Stimulated activated CD4-positive, alpha-beta T cell treated with anti-CD3 and anti-CD28 coated beads, Interleukin-12 subunit alpha, Interleukin-12 subunit beta, amount 100 ng/mL, for 48 hours (primary cell): ENCODE measurements at regions not wholly inside any gene's neighbourhood (a gene's known extent, or its start where the extent isn't known, plus 50 kb on each side); places are given as distances from the start of the nearest gene placed in this dataset.

ENCODE experiments used
- DNase-seq, 3 donors: peaks; one replicate each; pipeline ENCODE4 v3.0.0-alpha.2; 2020; ENCODE audit warnings: low read depth in 2 of 3, low spot score in 1 of 3

DNA sequence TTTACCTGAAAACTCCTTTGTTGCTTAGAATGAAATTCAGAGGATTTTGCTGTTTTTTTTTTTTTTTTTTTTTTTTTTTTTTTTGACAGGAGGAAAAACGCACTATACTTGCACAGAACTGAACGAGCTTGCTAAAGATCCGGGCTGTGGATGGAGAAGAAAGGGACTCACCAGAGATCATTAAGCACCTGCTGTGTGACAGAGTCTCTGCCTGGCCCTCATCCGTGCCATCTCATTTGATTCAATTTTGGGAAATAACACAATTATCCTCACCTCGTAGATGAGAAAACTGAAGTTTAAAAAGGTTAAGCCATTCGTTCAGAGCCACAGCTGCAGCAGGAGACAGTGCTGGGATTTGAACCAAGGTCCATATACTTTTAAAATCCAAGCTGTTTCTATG lies 775.4 kb upstream of the ID2 start:
- DNase-seq, result no peak

- DNase-seq, result no peak
These were observed 774.8 kb upstream of the ID2 start for GRCh38 chr2:7907041-7907440.

GRCh38 chr2:7910752-7911151 lies 771.1 kb upstream of the ID2 start:
- DNase-seq, result no peak

DNA sequence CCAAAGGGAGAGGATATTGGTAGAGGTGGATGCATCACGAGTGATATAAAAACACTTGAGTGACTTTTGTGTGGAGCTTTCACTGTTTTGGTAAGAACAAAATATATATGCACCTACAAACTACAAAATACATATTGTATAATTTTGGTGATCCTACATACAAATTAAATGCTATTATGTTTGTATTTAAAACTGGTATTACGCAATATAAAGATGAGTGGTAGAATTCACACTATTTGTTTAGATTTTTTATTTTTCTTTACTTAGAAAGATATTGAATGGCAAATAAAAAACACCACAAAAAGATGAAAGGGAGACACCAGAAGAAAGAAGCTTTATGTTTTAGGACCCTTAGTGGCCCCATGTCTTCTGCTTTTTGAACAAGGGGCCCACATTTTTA lies 770.7 kb upstream of the ID2 start:
- DNase-seq, result no peak

- DNase-seq, result no peak
These were observed 767.9 kb upstream of the ID2 start for GRCh38 chr2:7913974-7914373.

GRCh38 chr2:7915302-7916091 lies 766.4 kb upstream of the ID2 start:
- no peak for DNase-seq

DNA sequence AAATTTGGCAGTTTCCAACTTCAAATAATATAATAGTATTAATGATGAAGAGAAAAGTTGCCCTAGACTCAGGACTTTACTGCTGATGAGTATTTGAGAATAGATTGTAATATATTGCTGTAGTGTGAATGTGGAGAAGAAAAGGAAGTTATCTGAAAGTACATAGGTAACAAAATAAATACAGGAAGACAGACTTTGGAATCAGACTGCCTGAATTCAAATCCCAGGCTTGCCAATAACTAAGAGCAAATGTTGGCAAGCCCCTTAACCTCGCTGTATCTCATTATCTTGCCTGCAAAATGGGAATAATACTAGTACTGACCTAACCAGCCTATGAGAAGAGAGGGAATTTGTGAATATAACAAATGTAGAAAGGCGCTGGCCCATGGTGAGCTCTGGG lies 765.2 kb upstream of the ID2 start:
- DNase-seq, result no peak

- DNase-seq, result no peak
These were observed 762.3 kb upstream of the ID2 start for GRCh38 chr2:7919510-7919909.

DNA sequence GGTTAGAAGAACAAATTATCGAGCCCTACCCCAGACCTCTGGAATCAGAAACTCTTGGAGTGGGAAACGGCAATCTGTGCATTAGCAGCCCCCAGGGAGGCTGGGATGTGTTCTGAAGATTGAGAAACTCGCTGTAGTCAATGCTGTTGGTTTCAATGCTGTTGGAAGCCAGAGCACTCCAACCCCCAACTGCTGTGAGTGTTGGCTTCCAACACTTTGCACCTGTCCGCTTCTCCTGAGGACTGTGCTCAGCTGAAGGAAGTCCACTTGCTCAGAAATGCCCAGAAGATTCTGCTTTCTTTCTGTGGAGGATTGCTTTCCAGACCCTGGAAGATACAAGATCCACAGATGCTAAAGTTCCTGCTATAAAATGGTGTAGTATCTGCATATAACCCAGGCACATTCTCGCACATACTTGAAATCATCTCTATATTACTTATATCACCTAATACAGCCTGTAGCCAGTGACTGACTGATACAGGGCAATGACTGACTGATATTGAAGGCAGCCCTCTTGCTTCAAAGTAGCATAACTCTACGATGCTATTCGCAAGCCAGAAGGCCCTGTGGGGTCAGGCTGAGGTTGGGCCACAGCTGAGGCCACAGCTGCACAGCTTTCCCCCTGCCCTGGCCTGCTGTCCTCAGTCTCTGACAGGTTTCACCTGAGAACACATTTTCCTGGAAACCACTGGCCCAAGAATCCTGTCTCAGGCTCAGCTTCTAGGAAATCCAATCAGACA lies 757.7 kb upstream of the ID2 start:
- no peak for DNase-seq

GRCh38 chr2:7925506-7925905 lies 756.4 kb upstream of the ID2 start:
- no peak for DNase-seq

DNA sequence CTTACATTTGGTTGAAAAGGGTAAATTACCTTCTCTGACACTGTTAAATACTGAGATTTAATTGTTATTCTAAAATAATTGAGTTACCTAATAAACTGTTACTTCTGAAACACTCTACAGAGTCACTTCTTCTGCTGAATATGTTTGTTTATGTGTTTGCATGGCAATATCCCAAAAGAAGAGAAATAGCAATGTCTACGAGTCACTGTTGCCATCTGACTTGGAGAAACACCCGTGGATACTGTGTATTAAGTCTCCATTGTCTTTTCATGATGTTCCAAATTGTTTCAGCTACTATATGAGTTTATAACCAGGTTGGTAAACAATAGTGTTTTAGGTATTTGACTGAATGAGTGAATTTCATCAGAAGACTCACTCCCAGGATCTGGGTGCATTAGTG lies 754.2 kb upstream of the ID2 start:
- DNase-seq, result no peak

DNA sequence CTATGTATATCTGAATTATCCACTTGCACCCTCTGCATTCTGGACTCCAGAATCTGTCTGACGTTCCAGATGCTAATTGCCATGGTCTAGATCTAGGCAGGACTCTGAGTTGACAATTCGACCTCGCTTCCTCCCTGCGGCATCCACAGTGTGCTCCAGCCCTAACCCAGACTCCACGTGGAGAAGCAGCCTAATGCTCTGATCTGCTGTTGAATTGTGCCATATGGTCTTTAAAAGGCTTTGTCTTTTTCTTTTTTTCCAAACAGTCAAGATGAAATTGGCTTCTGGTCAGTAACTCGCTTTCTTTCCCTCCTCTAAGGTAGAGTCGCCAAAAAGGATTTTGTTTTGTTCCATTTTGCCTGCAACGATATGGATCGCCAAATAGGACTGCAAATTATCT lies 752.6 kb upstream of the ID2 start:
- no peak for DNase-seq

DNA sequence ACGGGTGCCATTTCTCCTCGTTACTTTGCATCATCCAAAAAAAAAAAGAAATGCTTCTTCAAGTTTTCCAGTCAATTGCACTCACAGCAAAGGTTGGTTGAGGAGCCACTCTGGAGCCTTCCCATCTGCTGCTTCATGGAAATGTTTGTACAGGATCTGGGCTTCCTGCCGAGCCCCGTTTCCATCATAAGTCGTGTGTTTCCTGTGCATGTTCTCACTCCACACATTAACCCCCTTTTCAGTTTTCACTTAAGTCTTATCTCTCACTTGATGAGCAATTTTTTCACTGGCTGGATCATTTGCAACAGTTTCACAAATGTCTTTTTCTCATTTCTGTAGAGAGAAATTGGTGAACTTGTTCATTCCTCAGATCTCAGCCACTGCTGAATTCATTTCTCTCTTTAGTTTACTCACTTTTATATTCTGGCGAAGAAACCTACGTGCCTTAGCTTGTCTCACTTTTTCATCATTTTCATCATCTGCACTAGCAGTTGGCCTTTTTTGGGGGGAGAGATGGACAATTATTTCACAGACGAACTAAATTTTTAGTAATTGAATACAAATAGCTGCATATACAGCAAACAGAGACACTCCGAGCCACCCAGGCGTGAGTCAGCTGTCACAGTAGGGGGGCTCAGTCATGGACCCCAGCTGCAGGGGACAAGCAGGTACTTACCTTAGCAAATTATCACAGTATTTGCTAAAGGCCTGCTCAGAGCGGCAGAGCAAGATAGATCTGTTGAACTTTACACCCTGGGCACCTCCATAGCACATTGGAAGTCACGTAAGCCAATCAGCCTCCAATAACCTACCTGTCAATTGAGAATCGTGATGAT lies 750.8 kb upstream of the ID2 start:
- DNase-seq, result peak; percentile 14 to 25 (median 17)

DNA sequence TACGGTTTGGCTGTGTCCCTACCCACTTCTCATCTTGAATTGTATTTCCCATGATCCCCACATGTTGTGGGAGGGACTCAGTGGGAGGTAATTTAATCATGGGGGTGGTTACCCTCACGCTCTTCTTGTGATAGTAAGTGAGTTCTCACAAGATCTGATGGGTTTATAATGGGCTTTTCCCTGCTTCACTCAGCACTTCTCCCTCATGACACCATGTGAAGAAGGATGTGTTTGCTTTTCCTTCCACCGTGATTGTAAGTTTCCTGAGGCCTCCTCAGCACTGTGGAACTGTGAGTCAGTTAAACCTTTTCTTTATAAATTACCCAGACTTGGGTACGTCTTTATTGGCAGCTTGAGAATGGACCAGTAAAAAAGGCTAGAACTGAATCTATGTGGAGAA lies 750.0 kb upstream of the ID2 start:
- DNase-seq, result peak in 1 of 3 donors; percentile 11

- no peak for DNase-seq
These were observed 748.2 kb upstream of the ID2 start for GRCh38 chr2:7933672-7934071.

- no peak for DNase-seq
These were observed 747.4 kb upstream of the ID2 start for GRCh38 chr2:7934476-7934875.

DNA sequence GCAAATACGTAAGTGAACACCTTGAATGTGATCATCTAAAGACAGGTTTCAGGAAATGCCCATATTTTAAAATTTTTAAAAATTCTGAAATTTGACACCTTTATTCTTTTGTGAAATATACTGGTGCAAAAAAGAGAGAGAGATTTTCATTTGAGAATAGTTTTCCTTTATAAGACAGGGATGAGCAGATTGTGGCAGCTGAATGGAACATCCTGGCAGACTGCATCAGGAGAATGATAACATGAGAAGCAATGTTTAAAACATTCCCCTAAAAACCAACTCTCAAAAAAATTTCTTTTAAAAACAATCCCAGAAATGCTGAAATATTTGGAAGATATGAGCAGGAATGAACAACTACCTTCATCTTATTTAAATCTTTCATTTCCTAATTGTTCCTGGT lies 744.8 kb upstream of the ID2 start:
- DNase-seq, result no peak

- DNase-seq, result no peak
These were observed 741.1 kb upstream of the ID2 start for GRCh38 chr2:7940723-7941122.

GRCh38 chr2:7943446-7943845 lies 738.4 kb upstream of the ID2 start:
- no peak for DNase-seq

- DNase-seq, result no peak
These were observed 736.8 kb upstream of the ID2 start for GRCh38 chr2:7945026-7945425.

DNA sequence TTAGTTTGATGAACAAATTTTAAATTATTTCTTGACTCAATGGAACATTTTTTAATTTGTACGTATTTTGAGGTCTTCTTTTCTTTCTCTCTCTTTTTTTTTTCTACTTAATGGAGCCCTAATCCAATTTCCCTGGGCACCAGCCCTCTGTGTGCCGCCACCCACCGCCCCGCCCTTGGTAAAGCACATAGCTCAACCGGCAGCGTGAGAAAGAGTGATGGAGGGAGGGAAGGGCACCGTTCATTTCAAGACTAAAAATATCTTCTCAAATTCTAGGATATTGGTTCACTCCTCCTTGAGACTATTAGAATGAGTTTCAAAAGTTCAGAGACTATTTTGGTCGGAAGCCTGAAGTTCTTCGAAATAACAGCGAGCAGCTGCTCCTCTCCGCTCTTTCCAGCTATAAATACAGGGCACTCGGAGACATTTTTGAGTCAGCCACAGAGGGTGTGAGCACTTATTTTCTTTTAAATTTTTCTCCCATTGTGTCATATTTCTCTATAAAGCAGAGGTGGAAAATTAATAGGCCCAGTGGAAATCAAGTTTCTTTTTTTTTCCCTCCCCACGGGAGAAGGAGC lies 731.7 kb upstream of the ID2 start:
- DNase-seq, result no peak

- no peak for DNase-seq
These were observed 730.9 kb upstream of the ID2 start for GRCh38 chr2:7951001-7951400.
